Breast epithelium (tissue), 3 donors: ENCODE measurements at regions not wholly inside any gene's neighbourhood (a gene's known extent, or its start where the extent isn't known, plus 50 kb on each side); places are given as distances from the start of the nearest gene placed in this dataset.

Experiments
- CTCF ChIP-seq, 3 donors: fragments of 450-650 bp; IDR thresholded peaks; one replicate each; pipeline ENCODE4 v1.5.1; 2016 to 2017; ENCODE audit warnings: antibody characterized with exemption in 3 of 3, mild to moderate bottlenecking in 3 of 3, moderate library complexity in 3 of 3
- POLR2A ChIP-seq: fragments of 450-650 bp; IDR thresholded peaks from one replicate; pipeline ENCODE4 v1.6.1; 2016; ENCODE audit warnings: antibody characterized with exemption, mild to moderate bottlenecking, moderate library complexity

- no peak for TF ChIP-seq CTCF (IDR thresholded peaks at IDR 0.05)
- TF ChIP-seq POLR2A = no peak
These were observed 138.4 kb upstream of the GLRA1 start for GRCh38 chr5:152063004-152063403.
